ENCODE measurements at regions not wholly inside any gene's neighbourhood (a gene's known extent, or its start where the extent isn't known, plus 50 kb on each side); places are given as distances from the start of the nearest gene placed in this dataset.

DNA sequence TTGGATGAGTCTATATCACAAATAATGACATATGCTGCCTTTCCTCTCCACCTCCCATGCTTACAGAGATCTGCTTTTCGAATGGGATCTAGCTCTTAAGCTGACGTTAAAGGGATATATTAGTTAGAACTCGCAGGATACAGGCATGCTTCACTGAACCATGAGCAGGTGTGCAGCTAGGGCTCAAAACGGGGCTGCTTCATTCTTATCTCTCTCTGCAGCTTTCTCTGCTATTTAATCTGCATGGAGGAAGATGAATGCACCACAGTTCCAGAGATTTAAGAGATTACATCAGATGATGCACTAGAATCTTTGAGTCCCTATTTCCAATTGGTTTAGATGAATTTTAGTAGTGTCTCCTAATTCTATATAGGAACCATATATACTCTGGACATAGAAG is 327.0 kb downstream of the RAD51AP2 start:
- TF ChIP-seq, protein P1, sequence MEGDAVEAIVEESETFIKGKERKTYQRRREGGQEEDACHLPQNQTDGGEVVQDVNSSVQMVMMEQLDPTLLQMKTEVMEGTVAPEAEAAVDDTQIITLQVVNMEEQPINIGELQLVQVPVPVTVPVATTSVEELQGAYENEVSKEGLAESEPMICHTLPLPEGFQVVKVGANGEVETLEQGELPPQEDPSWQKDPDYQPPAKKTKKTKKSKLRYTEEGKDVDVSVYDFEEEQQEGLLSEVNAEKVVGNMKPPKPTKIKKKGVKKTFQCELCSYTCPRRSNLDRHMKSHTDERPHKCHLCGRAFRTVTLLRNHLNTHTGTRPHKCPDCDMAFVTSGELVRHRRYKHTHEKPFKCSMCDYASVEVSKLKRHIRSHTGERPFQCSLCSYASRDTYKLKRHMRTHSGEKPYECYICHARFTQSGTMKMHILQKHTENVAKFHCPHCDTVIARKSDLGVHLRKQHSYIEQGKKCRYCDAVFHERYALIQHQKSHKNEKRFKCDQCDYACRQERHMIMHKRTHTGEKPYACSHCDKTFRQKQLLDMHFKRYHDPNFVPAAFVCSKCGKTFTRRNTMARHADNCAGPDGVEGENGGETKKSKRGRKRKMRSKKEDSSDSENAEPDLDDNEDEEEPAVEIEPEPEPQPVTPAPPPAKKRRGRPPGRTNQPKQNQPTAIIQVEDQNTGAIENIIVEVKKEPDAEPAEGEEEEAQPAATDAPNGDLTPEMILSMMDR (IDR thresholded peaks at IDR 0.05; ENCODE audit: low read depth, low read length), result no peak
- no peak for TF ChIP-seq EZH2phosphoT487 (IDR thresholded peaks at IDR 0.05; ENCODE audit: low read depth)
